Erythroblast (primary cell): ENCODE measurements at regions not wholly inside any gene's neighbourhood (a gene's known extent, or its start where the extent isn't known, plus 50 kb on each side); places are given as distances from the start of the nearest gene placed in this dataset.

Experiments used
- DNase-seq, 2 experiments: peaks; one replicate each; lab custom pipeline; 2025; lab: John Stamatoyannopoulos, UW
- GATA1 ChIP-seq: IDR thresholded peaks from 2 replicates; pipeline ENCODE4 v1.6.1; 2011; ENCODE audit warnings: low read depth, mild to moderate bottlenecking, control low read depth, low read length, moderate library complexity
- POLR2A ChIP-seq: IDR thresholded peaks from 2 replicates; pipeline ENCODE4 v1.6.1; 2011; ENCODE audit warnings: mild to moderate bottlenecking, low read length

DNA sequence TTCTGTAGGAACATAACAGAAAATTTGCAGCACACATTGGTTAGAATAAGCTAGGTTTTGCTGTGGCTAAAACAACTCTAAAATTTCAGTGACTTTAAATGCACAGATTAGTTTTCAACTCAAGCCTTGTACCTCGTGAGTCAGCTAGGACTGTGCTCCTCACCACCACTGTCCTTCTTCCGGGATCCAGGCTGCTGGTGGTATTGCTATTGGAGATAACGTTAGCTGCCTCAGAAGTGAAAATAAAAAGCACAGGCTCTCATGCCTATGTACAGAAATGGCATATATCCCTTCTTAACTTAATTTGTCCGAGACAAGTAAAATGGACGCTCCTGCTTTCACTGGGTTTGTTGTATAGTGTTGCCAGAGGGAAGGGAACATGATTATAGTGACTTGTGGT is 931.1 kb upstream of the EYS start:
- TF ChIP-seq POLR2A, result no peak
- TF ChIP-seq GATA1, result no peak
- no peak for DNase-seq

GRCh38 chr6:66628917-66629316 is 921.9 kb upstream of the EYS start:
- TF ChIP-seq POLR2A, result no peak
- no peak for TF ChIP-seq GATA1
- no peak for DNase-seq

- no peak for DNase-seq
- TF ChIP-seq GATA1 (no peak), POLR2A (no peak)
Measured at GRCh38 chr6:66623050-66623449, 916.0 kb upstream of the EYS start.

- TF ChIP-seq POLR2A, result no peak
- TF ChIP-seq GATA1, result no peak
- no peak for DNase-seq
Measured at GRCh38 chr6:66605971-66606370, 898.9 kb upstream of the EYS start.

DNA sequence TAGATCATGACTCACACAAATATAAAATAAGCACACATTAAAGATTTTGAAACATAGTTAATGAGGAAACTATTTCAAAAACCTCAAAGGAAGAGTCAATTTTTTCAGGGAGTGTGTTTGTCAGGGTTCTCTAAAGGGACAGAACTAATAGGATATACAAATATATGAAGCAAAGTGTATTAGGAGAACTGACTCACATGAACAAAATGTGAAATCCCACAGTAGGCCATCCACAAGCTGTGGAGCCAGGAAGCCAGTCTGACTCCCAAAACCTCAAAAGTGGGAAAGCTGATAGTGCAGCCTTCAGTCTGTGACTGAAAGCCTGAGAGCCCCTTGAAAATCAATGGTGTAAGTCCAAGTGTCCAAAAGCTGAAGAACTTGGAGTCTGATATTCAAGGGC is 898.0 kb upstream of the EYS start:
- DNase-seq, result no peak

GRCh38 chr6:66599541-66599940 is 892.5 kb upstream of the EYS start:
- TF ChIP-seq POLR2A, result no peak
- no peak for TF ChIP-seq GATA1
- DNase-seq, result no peak

More for the DNA sequence above, 898.0 kb upstream of the EYS start:
- TF ChIP-seq POLR2A (no peak), GATA1 (no peak)

DNA sequence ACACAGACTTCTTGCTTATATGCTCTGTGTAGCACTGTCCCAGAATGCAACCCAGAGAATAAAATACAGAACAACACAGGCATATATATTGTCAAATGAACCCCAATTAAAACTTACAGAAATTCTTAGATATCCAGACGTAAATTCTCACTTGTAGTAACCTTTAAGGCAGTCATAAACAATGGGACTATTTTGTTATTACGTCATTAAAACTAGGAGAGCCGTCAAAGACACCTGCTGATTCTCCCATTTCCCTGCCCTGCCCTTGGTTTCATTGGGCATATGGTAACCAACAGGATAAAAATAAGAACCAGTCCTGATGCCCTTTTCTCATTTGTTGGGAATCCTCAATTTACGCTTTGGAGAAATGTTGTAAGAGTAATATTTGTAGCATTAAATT is 871.3 kb upstream of the EYS start:
- DNase-seq, result no peak
- TF ChIP-seq GATA1 (no peak), POLR2A (no peak)

DNA sequence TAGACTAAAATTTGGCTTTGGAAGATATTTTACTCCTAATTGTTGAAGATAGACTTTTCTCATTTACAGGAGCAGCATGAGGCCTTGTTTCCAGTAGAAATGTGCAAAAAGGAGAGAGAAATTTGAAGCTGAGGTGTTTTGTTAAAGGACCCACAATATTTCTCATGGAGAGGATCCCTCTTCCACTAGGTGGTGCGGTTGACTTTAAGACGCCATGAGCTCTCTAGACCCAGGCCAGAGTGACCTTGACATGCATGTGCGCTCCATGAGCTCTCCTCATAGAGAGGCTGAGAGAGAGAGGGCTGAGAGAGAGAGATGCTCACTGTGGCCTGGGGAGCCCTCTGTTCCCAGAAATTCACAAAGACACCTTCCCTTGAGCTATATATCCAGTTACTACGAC is 861.2 kb upstream of the EYS start:
- no peak for DNase-seq
- TF ChIP-seq GATA1 (no peak), POLR2A (no peak)

GRCh38 chr6:66561479-66561878 is 854.5 kb upstream of the EYS start:
- DNase-seq, result no peak
- TF ChIP-seq GATA1, result no peak
- no peak for TF ChIP-seq POLR2A

DNA sequence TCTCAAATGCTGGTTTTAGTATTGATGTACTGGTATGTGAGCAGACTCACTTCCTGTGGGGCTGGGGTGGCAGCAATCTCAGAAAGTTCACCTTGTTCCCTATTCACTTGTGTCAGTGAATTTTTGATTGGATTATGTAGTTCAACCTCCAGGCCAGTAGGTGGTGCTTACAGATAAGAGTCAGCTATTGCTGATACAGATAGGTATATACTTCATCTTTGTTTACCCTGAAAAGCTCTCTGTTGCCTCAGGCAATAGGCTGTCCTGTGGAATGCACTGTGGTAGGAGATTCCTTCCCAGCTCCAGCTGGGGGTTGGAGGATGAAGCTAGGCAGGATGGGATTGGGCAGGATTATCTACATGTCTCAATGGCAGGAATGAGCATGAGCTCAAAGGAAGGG is 851.2 kb upstream of the EYS start:
- no peak for TF ChIP-seq GATA1
- TF ChIP-seq POLR2A, result no peak
- DNase-seq, result no peak

DNA sequence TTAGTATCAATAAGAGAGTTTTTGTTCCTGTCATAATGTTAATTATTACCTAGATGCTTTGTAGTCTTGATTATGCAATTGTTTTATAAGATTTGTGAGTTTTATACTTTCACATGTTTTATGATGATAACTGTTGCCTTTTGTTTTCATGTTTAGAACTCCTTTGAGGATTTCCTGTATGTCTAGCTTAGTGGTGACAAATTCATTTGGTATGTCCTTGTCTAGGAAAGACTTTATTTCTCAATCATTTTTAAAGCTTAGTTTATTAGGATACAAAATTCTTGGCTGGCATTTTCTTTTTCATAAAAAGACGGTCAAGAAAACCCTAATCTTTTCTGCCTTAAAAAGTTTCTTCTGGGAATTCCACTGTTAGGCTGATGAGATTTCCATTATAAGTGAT is 849.9 kb upstream of the EYS start:
- TF ChIP-seq POLR2A, result no peak
- TF ChIP-seq GATA1, result no peak
- no peak for DNase-seq

GRCh38 chr6:66555082-66555481 is 848.1 kb upstream of the EYS start:
- TF ChIP-seq GATA1, result no peak
- no peak for TF ChIP-seq POLR2A

GRCh38 chr6:66553441-66553840 is 846.4 kb upstream of the EYS start:
- TF ChIP-seq POLR2A (no peak), GATA1 (no peak)
- no peak for DNase-seq

More at GRCh38 chr6:66555082-66555481, 848.1 kb upstream of the EYS start:
- DNase-seq, result no peak

DNA sequence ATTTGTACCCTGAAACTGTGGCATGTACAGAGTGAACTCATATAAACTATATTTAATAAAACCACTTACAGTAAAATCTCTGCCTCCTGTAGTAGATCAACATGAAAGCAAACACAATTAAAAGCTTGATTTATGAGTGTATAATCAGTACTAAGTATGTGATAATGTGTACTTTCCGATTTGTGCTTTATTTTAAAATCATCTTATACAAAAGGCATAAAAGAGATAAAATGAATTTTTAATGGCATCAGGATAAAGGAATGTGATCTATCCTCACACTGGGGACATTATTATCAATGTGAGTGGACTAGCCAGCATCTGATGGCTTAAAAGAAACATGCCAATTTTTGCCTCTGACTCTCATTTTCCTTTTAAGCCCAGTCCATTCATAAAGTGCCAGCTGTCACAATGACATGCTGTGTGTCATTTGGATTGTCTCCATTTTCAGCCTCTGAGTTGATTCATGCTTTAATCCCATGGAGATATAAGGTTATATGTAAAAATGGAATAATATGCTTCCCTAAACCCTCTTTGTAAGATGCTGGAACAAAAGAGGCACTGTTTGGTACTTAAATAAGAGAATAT is 831.6 kb upstream of the EYS start:
- DNase-seq, result no peak
- TF ChIP-seq GATA1 (no peak), POLR2A (no peak)

- DNase-seq, result no peak
- TF ChIP-seq GATA1, result no peak
- TF ChIP-seq POLR2A, result no peak
Measured at GRCh38 chr6:66533921-66534404, 826.9 kb upstream of the EYS start.

DNA sequence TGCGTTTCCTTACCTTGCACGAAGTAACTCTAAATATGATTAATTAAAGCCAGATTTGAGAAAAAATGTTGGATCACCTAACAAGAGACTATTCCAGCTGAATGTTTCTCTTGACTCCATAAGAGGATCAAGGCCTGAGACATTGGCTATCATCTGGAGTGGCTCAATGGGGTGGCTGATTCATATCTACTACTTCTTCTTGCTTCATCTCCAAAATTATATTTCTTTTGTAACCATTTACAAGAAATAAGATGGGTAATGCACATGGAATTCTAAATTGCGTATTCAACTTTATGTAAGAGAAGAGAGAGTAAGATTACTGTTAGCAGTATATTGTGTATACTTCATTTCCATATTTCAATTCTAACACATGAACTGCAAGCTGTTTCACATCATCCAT is 819.0 kb upstream of the EYS start:
- no peak for TF ChIP-seq GATA1
- no peak for TF ChIP-seq POLR2A
- DNase-seq, result no peak
